ENCODE measurements at regions not wholly inside any gene's neighbourhood (a gene's known extent, or its start where the extent isn't known, plus 50 kb on each side); places are given as distances from the start of the nearest gene placed in this dataset.

GRCh38 chrX:45306794-45307193 lies 106.1 kb upstream of the DIPK2B start:
- Histone ChIP-seq H3K79me1 (ENCODE audit: low read depth in 1 of 2, low read length in 2 of 2) (no peaks in the 10 kb centered on the region), H3K56ac (ENCODE audit: extremely low read depth, insufficient read depth, low read length) (no peak overlapping the region), H3K27me3 (ENCODE audit: control insufficient read depth, insufficient read depth, low read length) (peaks cover 4% of the 10 kb centered on the region; the same call in 1 of the 2 replicates), H3K4me2 (ENCODE audit: low read depth, low read length) (no peak overlapping the region), H4K91ac (ENCODE audit: insufficient read depth, low read depth, low read length) (no peak overlapping the region), H2AK9ac (replicated peaks; ENCODE audit: low read depth, low read length, poor library complexity) (no peak overlapping the region), H3K4ac (ENCODE audit: low read depth, low read length) (no peak overlapping the region), H2BK120ac (ENCODE audit: low read depth, low read length) (no peak overlapping the region), H3K9ac (ENCODE audit: low read depth, low read length) (no peak overlapping the region), H3K18ac (ENCODE audit: low read depth, low read length) (no peak overlapping the region), H4K5ac (ENCODE audit: low read depth, low read length) (no peak overlapping the region), H2AK5ac (ENCODE audit: low read depth, low read length) (no peak overlapping the region), H4K8ac (ENCODE audit: low read depth in 2 of 2, low read length in 2 of 2) (no peak overlapping the region), H2BK15ac (ENCODE audit: low read depth, low read length) (no peak overlapping the region), H3K4me1 (ENCODE audit: control insufficient read depth, insufficient read depth, low read length) (peaks cover 3% of the 10 kb centered on the region; the same call in 1 of the 2 replicates), H3K4me3 (ENCODE audit: insufficient read depth, low read depth, low read length) (no peak overlapping the region), H3K27ac (ENCODE audit: insufficient read depth, low read length) (no peak overlapping the region), H3K36me3 (ENCODE audit: control insufficient read depth, insufficient read depth, low read length) (no peaks in the 10 kb centered on the region), H3K9me3 (ENCODE audit: control insufficient read depth, insufficient read depth, low read length) (no peaks in the 10 kb centered on the region), H2BK20ac (ENCODE audit: low read depth, low read length) (no peak overlapping the region), H2BK5ac (ENCODE audit: low read depth, low read length, poor library complexity, severe bottlenecking) (no peak overlapping the region), H2AFZ (replicated peaks; ENCODE audit: low read length, poor library complexity) (no peak overlapping the region), H3K14ac (replicated peaks; ENCODE audit: low read depth, low read length) (no peak overlapping the region), H3K9me1 (ENCODE audit: insufficient read depth, low read length) (0 out of 2 replicates have a peak, but pooled peaks cover 2% of the 10 kb centered on the region), H3K23ac (ENCODE audit: low read depth, low read length) (no peak overlapping the region), H4K20me1 (ENCODE audit: insufficient read depth, low read length) (no peaks in the 10 kb centered on the region)
- ATAC-seq (ENCODE audit: low read depth), result no peak
- intact Hi-C loops (cut with micrococcal nuclease), result no loop called here
- ChIA-PET POLR2A (ENCODE audit: unreplicated experiment) (no interaction called here), CTCF (no interaction called here)
- DNase-seq, result no peak
- dilution Hi-C loops (cut with HindIII; ENCODE audit: low sequenced_read_pairs, unreplicated experiment), result no loop called here
- in situ Hi-C loops (cut with MboI; ENCODE audit: low sequenced_read_pairs), result no loop called here
- no CpG with 5 or more reads among the region's 1 CpG for WGBS, 2 experiments (ENCODE audit: extremely low coverage in 2 of 2, insufficient read length in 1 of 2)
- TF ChIP-seq POLR2A (IDR thresholded peaks at IDR 0.05; ENCODE audit: low read depth, low read length) (no peak), MAFK (IDR thresholded peaks at IDR 0.05; ENCODE audit: low read depth, low read length) (no peak), FOS (IDR thresholded peaks at IDR 0.05; ENCODE audit: low read depth, low read length) (no peak), MAZ (IDR thresholded peaks at IDR 0.05; ENCODE audit: borderline replicate concordance, low read depth, low read length) (no peak), NFE2L2 (IDR thresholded peaks at IDR 0.05; ENCODE audit: low read depth, low read length) (no peak), BHLHE40 (IDR thresholded peaks at IDR 0.05; ENCODE audit: low read depth, low read length) (no peak), RCOR1 (IDR thresholded peaks at IDR 0.05; ENCODE audit: insufficient replicate concordance, low read length) (no peak), RAD21 (IDR thresholded peaks at IDR 0.05; ENCODE audit: low read length) (no peak), CTCF (conservative IDR thresholded peaks at IDR 0.05; ENCODE audit: low read depth, low read length) (no peak), SMC3 (IDR thresholded peaks at IDR 0.05; ENCODE audit: low read depth, low read length) (no peak), CHD1 (IDR thresholded peaks at IDR 0.05; ENCODE audit: low read depth, low read length) (no peak), USF2 (IDR thresholded peaks at IDR 0.05; ENCODE audit: low read depth, low read length) (no peak)
- no TSS peak for BruUV-seq (replicated peaks)

All from IMR-90 (cell line).